ENCODE measurements at regions not wholly inside any gene's neighbourhood (a gene's known extent, or its start where the extent isn't known, plus 50 kb on each side); places are given as distances from the start of the nearest gene placed in this dataset.

- TF ChIP-seq CTCF (tag by site-specific recombination; IDR thresholded peaks at IDR 0.05) (no peak), ZNF530 (tag by site-specific recombination; IDR thresholded peaks at IDR 0.05; ENCODE audit: low read depth) (no peak), PBX3 (CRISPR knock-in tag; IDR thresholded peaks at IDR 0.05) (no peak), ZNF692 (tag by site-specific recombination; IDR thresholded peaks at IDR 0.05) (no peak), MZF1 (tag by site-specific recombination; IDR thresholded peaks at IDR 0.05; ENCODE audit: borderline replicate concordance) (no peak), ZBTB21 (tag by site-specific recombination; IDR thresholded peaks at IDR 0.05) (no peak), ZNF830 (tag by site-specific recombination; IDR thresholded peaks at IDR 0.05; ENCODE audit: low read depth) (no peak), ZNF704 (tag by site-specific recombination; IDR thresholded peaks at IDR 0.05) (no peak), KLF1 (tag by site-specific recombination; IDR thresholded peaks at IDR 0.05) (no peak), GLI4 (tag by site-specific recombination; IDR thresholded peaks at IDR 0.05) (no peak), SP3 (tag by site-specific recombination; IDR thresholded peaks at IDR 0.05) (no peak)
Observed at GRCh38 chr2:147224070-147224469, 620.8 kb upstream of the ACVR2A start.

Measured in HEK293 (cell line).